Fibroblast of lung (primary cell): ENCODE measurements at regions not wholly inside any gene's neighbourhood (a gene's known extent, or its start where the extent isn't known, plus 50 kb on each side); places are given as distances from the start of the nearest gene placed in this dataset.

Source experiments
- DNase-seq, 2 donors: peaks; one replicate each; pipeline versions ENCODE4 v3.0.0 to v3.0.0-alpha.2; 2010; ENCODE audit warnings: low read depth in 2 of 2
- H2AFZ ChIP-seq: 2 replicates; pipeline ENCODE4 v1.5.1; 2012; ENCODE audit warnings: low read length, control low read depth, inconsistent platforms
- H3K27ac ChIP-seq: 2 replicates; pipeline ENCODE4 v1.5.1; 2011; ENCODE audit warnings: low read length, control low read depth; ENCODE audit not compliant: insufficient read depth
- H3K27me3 ChIP-seq: 2 replicates; pipeline ENCODE4 v1.5.1; 2011; ENCODE audit warnings: mild to moderate bottlenecking, low read length; ENCODE audit not compliant: control insufficient read depth, insufficient read depth
- H3K36me3 ChIP-seq: 2 replicates; pipeline ENCODE4 v1.5.1; 2011; ENCODE audit warnings: low read length; ENCODE audit not compliant: control insufficient read depth, insufficient read depth
- H3K4me1 ChIP-seq: 2 replicates; pipeline ENCODE4 v1.5.1; 2011; ENCODE audit warnings: low read length; ENCODE audit not compliant: control insufficient read depth, insufficient read depth; ENCODE audit errors: extremely low read depth
- H3K4me2 ChIP-seq: 2 replicates; pipeline ENCODE4 v1.5.1; 2011; ENCODE audit warnings: low read length, control low read depth; ENCODE audit not compliant: insufficient read depth; ENCODE audit errors: extremely low read depth
- H3K4me3 ChIP-seq, 4 experiments: fragments of 200-600 bp in 1 of 4; sonication (generic) in 1 of 4; replicated peaks in 1 of 4; 2 replicates each; pipeline ENCODE4 v1.5.1; 2011 to 2016; ENCODE audit warnings: low read length in 4 of 4, low read depth in 3 of 4, mild to moderate bottlenecking in 3 of 4, control low read depth in 2 of 4, inconsistent platforms in 1 of 4, mixed read lengths in 1 of 4; ENCODE audit not compliant: insufficient read depth in 1 of 4; ENCODE audit errors: control extremely low read depth in 1 of 4
- H3K79me2 ChIP-seq: 2 replicates; pipeline ENCODE4 v1.5.1; 2012; ENCODE audit warnings: mild to moderate bottlenecking, low read length, inconsistent platforms; ENCODE audit not compliant: control insufficient read depth, insufficient read depth
- H3K9ac ChIP-seq: 2 replicates; pipeline ENCODE4 v1.5.1; 2011; ENCODE audit warnings: mild to moderate bottlenecking, low read length, control low read depth; ENCODE audit not compliant: insufficient read depth
- H3K9me3 ChIP-seq: 2 replicates; pipeline ENCODE4 v1.5.1; 2012; ENCODE audit warnings: low read depth, low read length; ENCODE audit not compliant: control insufficient read depth, insufficient read depth
- H4K20me1 ChIP-seq: 2 replicates; pipeline ENCODE4 v1.5.1; 2011; ENCODE audit warnings: low read length; ENCODE audit not compliant: control insufficient read depth, insufficient read depth; ENCODE audit errors: extremely low read depth
- CTCF ChIP-seq, 2 donors: IDR thresholded peaks in 1 of 2; conservative IDR thresholded peaks in 1 of 2; 1 replicate in 1 of 2; 2 replicates in 1 of 2; pipeline ENCODE4 v1.5.1; 2011 to 2012; ENCODE audit warnings: low read length in 2 of 2, control low read depth in 1 of 2, inconsistent platforms in 1 of 2, low read depth in 1 of 2, mild to moderate bottlenecking in 1 of 2
- EZH2 ChIP-seq: IDR thresholded peaks from 2 replicates; pipeline ENCODE4 v1.5.1; 2012; ENCODE audit warnings: low read length, control low read depth, mild to moderate bottlenecking; ENCODE audit errors: missing control alignments

GRCh38 chr11:121773076-121773475 is 320.3 kb upstream of the SORL1-AS1 start:
- H3K4me1 ChIP-seq = no peaks in the 10 kb centered on the region
- no peak overlapping the region for H3K27ac ChIP-seq
- H3K36me3 ChIP-seq = no peaks in the 10 kb centered on the region
- no peak for TF ChIP-seq EZH2
- TF ChIP-seq CTCF (conservative IDR thresholded peaks at IDR 0.05 in 1 of 2, IDR thresholded peaks at IDR 0.05 in 1 of 2; ENCODE audit: low read depth in 1 of 2, low read length in 2 of 2) = no peak
- no peak overlapping the region for H3K4me2 ChIP-seq
- no peak overlapping the region for H2AFZ ChIP-seq
- no peak overlapping the region for H3K4me3 ChIP-seq
- no peaks in the 10 kb centered on the region for H3K79me2 ChIP-seq
- no peak for DNase-seq
- H3K9ac ChIP-seq = no peak overlapping the region
- no peaks in the 10 kb centered on the region for H3K27me3 ChIP-seq
- H3K9me3 ChIP-seq = no peaks in the 10 kb centered on the region
- H4K20me1 ChIP-seq = no peaks in the 10 kb centered on the region

- Histone ChIP-seq H3K4me1 (no peaks in the 10 kb centered on the region), H3K79me2 (no peaks in the 10 kb centered on the region), H3K9ac (no peak overlapping the region), H3K27me3 (no peaks in the 10 kb centered on the region), H4K20me1 (no peaks in the 10 kb centered on the region), H3K9me3 (no peaks in the 10 kb centered on the region), H3K36me3 (no peaks in the 10 kb centered on the region), H3K4me2 (no peak overlapping the region), H3K4me3 (no peak overlapping the region), H2AFZ (no peak overlapping the region), H3K27ac (no peak overlapping the region)
- TF ChIP-seq CTCF (conservative IDR thresholded peaks at IDR 0.05 in 1 of 2, IDR thresholded peaks at IDR 0.05 in 1 of 2; ENCODE audit: low read depth in 1 of 2, low read length in 2 of 2) = no peak
- no peak for TF ChIP-seq EZH2
- peak in 1 of 2 donors; percentile 17 for DNase-seq
Observed at GRCh38 chr11:121770939-121771595, 318.3 kb upstream of the SORL1-AS1 start.

DNA sequence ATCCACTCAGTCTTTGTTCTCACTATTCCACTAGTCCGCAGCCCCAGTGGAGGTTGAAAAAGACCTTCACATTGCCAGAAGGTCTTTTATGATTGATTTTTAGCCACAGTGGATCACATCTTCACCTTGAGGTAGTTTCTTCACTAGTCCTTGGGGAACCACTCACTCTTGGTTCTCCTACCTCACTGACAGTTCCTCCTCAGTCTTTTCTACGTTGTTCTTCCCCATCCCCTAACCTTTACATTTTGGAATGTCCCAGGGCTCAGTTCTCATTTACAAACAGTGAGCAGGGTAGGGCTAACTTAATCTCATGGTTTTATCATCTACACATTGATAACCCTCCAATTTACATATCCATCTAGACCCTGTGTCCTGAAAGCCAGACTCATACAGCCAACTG is 316.4 kb upstream of the SORL1-AS1 start:
- no peaks in the 10 kb centered on the region for H3K9me3 ChIP-seq
- no peak for DNase-seq
- TF ChIP-seq CTCF (conservative IDR thresholded peaks at IDR 0.05 in 1 of 2, IDR thresholded peaks at IDR 0.05 in 1 of 2; ENCODE audit: low read depth in 1 of 2, low read length in 2 of 2) (no peak), EZH2 (no peak)

More for the DNA sequence above, 316.4 kb upstream of the SORL1-AS1 start:
- H3K4me1 ChIP-seq = no peaks in the 10 kb centered on the region
- H3K9ac ChIP-seq = no peak overlapping the region
- H4K20me1 ChIP-seq = no peaks in the 10 kb centered on the region
- H3K4me3 ChIP-seq = no peak overlapping the region
- H3K4me2 ChIP-seq = no peak overlapping the region
- no peaks in the 10 kb centered on the region for H3K27me3 ChIP-seq
- H3K79me2 ChIP-seq = no peaks in the 10 kb centered on the region
- H2AFZ ChIP-seq = no peak overlapping the region
- no peaks in the 10 kb centered on the region for H3K36me3 ChIP-seq
- H3K27ac ChIP-seq = no peak overlapping the region
